NCI-H748 treated with DMSO at 0.1 percent for 48 hours (cell line): ENCODE measurements at regions not wholly inside any gene's neighbourhood (a gene's known extent, or its start where the extent isn't known, plus 50 kb on each side); places are given as distances from the start of the nearest gene placed in this dataset.
"Not testable (repeated sequence)": the region's sequence is repeated elsewhere in the genome, so short reads cannot be mapped to it uniquely, and the experiment has no call there.

ENCODE experiments used
- DNase-seq: peaks from one replicate; lab custom pipeline; 2025; lab: John Stamatoyannopoulos, UW

DNA sequence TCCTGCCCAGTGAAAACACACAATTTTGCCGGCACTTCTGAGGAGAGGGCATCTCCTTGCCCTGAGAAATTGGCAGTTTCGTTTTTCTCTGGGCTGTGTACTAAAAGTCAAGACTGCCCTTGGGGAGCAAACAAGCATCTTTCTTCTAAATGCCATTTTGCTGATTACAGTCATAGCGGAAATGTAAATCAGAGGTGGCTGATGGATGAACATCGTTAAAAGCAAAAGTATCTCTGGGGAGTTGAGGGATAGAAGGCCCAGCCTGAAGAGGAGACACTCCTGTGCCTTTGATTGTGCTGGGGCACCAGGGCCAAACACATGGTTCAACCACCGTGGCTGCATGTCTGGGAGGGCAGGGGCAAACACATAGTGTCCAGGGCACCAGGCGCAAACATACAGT is 49.8 kb downstream of the ABCC12 start:
- DNase-seq, result no peak

DNA sequence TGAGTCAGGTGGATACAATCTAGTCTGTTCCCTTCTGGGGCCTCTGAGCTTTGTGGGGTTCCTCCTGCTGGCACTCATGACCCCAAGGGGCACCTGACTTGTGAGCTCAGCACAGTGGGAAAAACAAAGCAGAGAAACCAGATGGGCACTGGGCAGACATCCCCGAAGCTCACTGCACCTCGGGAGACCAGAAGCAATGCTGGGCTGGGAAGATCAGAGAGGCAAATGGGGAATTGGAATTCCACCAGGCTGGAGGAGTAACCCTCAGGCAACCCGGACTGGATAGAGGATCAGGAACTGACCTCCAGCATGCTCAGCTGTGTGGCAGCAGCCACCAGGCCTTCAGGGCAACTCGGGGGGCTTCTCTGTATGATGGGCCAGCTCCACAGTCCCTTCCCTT is 50.3 kb downstream of the ABCC12 start:
- no peak for DNase-seq

DNA sequence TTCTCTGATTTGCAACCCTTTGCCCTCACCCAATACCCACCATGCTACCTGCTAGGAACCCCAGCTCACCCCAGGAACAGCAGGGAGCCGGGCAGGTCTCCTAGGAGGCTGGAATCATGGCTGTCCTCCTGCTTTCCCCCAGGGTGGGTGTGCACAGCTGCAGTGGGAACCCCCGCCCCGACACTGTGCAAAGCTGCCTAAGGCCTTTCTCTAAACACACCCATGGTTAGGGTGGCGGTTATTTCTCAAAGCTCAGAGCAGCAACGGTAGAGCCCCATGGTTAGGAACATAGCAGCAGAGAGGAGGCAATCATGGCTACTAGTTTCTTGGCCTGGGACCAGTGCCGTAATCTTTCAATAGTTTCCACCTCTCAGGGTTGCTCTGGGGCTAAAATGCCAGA is 52.2 kb downstream of the ABCC12 start:
- DNase-seq, result no peak

DNA sequence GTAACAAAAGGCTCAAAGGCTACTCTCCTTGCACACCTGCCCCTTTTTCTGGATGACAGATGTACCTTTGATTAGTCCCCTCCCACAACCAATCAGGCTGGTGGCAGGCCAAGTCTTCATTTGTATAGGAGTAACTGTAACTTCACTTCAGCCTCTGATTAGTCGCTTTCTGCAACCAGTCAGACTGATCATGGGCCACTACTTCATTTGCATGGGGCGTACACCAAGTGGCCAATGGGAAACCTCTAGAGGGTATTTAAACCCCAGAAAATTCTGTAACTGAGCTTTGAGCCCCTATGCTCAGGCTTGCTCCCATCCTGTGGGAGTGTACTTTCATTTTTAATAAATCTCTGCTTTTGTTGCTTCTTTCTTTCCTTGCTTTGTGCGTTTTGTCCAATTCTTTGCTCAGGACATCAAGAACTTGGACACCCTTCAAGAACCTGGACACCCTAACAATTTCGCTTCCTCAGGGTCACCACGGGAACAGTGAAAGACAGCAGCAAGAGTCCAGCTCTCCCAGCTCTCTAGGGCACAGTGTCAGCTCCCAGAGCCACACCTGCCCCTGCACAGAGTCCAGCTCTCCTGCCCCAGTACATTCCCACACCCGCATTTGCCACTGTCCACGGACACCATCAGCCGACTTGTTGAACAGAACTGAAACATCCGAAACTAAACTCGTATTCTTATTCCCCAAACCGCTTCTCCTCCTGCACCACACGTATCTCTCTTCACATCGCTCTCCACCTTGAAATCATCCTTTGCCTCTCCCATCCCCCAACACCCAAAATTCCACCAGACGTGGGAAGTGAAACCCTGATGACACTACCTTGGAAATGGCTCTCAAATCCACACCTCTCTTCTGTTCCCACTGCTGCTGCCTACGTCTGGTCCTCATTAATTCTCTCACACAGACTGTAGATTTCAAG is 53.4 kb downstream of the ABCC12 start:
- peak; percentile 3 for DNase-seq

DNA sequence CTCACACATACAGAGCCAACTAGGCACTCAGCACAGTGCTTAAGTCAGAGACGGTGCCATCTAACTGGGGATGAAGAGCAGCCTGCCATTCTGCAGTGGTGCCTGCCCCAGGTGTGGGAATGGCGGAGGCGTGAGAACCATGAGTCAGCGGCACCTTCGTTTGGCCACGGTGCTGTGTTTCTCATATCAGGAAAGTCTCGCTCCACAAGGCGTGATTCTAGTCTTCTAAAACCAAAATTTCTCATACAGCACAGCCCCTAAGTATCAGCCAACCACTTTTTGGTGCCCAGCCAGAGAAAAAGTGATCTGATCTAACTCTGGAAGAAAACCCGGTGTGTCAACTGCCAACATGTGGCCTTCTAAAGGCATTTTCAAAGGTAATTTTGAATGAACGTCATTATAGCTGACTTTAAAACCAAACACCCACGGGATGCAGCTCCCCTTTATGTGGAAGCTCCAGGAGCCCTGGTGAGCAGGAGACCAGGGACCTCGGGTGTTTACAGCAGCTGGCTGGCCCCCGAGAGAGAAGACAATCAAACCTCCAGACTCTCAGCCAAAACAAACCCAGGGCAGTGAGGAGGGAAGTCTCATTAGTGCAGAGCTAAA is 54.6 kb downstream of the ABCC12 start:
- no peak for DNase-seq

DNA sequence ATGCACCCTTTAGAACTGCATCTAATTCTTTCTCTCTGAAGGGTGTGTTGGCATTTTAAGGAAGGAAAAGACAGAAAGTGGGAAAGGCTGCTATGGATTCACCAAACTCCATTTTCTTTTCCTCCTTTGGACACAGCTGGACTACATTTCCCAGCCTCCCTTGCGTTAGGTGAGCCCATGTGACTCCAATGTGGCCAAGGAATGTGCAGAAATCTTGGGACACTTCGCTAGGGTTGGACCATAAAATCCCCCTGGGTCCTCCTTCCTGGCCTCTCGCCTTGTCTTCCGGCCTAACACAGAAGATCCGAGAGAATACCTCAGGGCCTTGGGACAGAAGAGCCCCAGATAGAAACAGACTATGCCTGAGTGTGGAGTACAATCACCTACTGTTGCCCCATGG is 56.3 kb downstream of the ABCC12 start:
- no peak for DNase-seq

DNA sequence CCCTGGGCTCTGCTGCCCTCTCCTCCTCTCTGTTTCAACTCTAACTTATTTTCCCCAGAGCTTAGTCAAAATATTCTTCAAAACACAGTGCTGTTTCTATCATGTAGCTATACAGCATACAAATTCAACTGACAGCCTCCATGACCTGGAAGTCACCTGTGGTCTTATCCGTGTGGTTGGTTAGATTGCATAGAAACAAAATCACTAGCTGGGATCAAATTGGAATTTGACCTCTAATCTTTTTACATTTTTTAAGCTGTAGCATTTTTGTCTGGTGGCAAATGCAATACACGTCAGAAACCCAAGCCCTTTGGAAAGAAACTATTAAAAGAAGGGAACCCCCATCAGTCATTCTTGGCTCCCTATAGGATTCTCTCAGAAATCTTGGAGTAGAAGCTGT is 57.3 kb downstream of the ABCC12 start:
- DNase-seq, result no peak

DNA sequence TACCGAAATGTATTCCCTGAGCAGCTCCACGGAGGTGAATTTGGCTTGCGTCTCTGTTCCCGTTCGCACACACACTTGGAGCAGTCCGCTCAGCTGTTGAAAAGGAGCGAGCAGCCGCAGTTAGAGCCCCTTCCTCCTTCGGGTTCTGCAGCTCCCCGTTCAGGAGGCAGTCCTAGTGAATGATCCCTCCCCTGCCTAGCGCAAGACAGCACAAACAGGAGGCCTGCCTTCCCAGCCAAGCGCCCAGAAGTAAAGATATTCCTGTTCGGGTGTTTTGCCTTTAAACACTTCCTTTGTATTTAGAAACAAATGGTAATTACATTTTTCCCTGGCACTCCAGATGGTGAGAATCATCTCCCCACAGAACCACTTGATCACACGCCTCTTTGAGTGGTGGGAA is 64.7 kb downstream of the ABCC12 start:
- DNase-seq, result no peak

DNA sequence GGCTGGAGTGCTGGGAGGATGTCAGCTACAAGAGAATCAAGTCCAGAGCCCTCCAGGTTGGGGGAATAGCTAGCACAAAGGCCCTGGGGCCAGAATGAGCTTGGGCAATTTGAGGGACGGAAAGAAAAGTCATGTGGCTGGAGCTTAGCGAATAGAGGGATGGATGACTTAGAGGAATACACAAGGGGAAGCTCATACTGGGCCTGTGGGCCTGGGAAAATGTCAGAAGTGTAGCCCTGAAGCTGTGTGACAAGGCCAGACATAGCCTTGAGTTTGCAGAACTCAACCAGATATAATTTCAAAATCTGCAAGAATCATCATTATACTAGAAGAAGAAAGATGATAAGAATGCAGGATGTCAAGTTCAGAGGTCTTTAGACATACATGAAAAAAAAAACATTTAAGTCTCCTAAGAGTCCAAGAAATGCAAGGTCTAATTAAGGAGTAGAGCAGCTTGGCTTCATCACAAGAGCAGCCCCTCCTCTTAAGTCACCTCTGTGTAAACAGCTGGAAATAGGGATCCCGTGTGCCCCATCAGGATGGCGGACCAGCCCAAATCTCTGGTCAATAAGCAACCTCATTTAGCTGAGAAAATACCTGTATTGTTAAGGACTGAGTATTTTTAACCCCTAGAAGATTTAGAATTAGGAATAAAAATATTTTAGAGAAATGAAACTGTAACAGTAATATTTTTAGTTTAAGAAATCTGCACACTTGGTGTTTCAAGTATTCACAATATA is 66.6 kb downstream of the ABCC12 start:
- no peak for DNase-seq

DNA sequence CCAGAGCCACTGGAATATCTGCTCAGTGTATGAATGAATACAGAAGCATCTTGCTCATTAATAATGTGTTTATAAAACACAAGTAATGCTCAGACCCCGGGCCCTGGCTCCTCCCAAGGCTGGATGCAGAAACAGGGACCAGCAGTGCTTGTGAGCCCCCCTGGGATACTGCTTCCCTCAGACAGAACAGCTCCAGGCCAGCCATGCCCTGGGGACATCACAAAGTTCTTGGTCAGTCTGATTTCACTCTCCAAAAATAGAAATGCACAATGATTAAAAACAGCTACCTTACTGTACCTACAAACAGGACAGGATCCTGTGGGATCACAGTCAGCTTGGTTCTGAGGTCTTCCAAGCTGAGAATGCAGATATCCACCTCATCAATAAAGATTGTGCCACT is 68.2 kb downstream of the ABCC12 start:
- no peak for DNase-seq

DNA sequence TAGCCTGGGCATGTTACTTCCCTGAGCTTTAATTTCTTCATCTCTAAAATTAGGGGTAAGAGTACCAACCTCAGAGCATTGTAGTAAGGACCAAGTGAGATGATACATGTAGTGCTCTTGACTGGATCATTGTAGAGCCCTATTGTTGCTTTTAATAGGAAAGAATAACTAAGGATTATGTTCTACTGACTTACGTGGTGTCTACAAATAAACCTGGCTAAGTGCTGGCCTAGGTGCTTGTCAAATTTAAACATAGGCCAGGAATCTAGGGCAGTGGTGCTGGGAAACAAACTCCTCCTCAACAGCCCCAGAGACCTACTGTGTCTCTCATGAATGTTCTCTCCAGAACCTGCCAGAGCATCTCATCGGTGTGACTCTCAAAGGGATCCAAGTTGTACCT is 69.4 kb downstream of the ABCC12 start:
- DNase-seq, result no peak

DNA sequence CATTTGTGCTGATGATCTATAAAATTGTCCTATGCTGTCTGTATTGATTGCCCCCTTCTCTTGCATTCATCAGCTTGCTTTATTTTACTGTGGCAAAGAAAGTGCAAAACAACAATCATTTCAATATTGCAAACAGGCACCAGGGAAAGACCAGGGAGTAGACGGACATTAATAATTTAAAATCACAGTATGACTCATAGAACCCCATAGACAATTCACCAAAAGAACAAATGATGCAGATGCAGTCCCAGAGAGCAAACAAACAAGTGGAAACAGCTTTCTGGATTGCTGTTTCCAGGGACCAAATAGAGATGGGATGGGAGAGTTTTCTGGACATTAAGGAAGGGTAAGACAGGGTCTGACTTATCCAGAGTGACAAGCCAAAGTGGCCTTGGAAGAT is 70.1 kb downstream of the ABCC12 start:
- no peak for DNase-seq

DNA sequence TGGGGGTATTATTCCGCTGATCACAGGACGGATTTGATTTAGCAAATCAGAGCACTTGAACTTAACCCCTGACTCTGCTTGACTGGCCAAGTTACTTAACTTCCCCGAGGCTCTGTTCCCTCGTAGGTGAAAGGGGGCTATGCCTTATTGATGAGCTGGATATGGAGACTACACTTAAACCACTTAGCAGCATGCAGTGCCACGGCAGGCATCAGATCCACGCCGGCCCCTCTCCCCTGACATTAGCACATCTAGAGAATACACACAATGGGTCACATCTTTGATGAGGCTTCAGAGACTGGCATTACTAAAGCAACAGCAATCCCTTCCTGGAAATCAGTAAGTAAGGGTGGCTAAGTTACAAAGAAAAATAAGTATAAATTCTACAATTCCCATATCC is 71.0 kb downstream of the ABCC12 start:
- DNase-seq, result no peak

DNA sequence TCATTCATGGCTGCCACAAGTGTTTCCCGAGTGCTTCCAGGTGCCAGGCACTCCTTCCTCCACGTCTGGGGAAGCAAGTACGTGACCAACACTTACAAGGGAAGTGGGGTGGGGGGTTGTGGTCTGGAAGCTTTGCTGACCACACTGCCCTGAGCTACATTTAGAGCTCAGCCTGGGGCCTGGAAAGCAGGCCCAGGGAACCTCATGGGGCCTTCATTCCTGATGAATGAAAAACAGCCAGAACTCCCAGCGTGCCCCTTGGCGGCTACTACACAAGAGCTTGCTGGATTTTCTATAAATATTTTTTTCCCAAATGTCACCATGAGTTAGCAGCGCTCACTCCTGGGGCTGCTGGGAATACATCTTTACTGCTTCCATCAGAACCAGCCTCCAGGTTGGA is 73.3 kb downstream of the ABCC12 start:
- no peak for DNase-seq

DNA sequence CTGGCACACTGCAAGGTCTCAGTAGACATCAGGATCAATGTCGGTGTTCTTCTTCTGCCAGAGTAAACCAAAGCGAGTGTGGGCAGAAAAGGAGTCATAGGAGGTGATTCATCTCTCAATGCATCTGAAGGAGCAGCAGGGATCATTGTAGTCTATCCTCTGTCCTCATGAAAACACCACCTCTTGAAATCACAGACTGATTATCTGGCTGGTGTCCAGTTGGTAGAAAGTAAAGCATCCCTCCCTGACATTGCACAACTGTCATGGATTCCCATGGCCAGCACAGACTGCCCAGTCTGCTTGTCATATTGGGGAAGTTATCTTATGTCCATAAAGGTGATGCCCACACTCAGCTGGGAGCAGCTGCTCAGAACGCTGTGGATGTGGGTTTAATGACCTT is 74.1 kb downstream of the ABCC12 start:
- no peak for DNase-seq

DNA sequence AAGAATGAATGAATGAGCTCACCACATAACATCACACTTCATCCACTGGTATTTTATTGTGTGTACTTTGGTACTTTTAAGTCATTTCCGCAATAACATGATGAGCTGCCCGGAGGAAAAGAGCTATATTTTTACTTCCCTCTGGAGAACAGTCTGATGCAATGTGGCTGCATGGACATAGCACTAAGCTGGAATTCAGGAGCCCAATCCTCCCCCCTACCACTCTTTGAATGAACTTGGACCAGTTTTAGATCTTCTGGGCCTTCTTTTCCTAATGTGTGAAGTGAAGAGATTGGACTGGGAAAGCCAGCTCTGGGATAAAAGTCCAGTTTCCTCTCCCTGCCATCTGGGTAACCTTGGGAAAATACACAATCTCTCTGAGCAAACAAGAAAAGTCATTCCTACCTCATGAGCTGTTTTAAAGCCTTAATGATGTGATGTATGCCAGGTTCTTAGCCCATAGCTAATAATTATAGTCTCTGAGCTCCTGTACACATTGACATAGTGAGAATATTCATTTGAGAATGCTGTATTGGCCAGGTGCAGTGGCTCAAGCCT is 79.3 kb downstream of the ABCC12 start:
- DNase-seq, result no peak

DNA sequence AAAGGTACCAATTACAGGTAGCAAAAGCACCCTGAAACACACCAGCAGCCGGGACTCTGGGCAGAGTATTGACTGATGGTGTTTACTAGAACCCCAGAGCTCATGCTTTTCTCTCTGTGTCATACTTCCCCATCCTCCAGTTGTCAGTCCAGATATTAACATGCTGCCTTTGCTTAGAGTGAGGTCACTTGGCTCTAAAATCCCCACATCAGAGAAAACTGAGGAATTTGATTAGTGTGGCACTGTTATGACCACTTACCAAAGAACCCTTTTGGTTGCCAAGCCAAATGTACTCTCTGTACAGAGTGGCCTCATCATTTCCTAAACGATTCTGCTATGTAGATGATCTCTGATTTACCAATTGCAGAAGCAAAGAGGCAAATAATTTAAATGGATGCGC is 80.4 kb downstream of the ABCC12 start:
- DNase-seq, result no peak

DNA sequence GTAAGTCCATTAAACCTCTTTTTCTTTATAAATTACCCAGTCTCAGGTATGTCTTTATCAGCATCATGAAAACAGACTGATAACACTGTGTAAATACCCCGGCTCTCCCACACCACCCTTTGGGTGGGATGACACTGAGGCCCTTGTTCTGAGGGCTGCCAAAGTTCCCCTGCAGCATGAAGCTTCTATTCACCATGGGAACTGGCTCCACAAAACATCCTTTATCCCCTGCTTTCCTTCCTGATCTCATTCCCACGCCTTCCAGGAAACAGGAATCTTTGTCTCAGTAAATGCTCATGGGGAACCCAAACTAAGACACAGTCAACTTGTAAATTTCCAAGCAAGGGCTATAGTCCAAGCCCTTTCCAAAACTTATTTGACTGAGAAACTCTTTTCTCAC is 88.4 kb downstream of the ABCC12 start:
- DNase-seq, result no peak

DNA sequence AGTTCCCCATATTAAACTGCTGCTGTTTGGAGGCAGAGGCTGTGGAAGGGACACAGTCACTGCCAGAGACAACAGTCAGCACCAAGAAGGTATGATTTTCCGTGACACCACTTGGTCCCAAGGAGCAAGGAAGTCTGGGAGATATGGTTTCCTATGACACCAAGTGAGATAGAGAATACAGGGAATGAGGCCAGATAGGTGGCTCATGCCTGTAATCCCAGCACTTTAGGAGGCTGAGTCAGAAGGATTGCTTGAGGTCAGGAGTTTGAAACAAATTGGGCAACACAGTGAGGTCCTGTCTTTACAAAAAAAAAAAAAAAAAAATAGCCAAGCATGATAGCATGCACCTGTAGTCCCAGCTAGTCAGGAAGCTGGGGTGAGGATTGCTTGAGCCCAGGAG is 90.8 kb downstream of the ABCC12 start:
- no peak for DNase-seq

DNA sequence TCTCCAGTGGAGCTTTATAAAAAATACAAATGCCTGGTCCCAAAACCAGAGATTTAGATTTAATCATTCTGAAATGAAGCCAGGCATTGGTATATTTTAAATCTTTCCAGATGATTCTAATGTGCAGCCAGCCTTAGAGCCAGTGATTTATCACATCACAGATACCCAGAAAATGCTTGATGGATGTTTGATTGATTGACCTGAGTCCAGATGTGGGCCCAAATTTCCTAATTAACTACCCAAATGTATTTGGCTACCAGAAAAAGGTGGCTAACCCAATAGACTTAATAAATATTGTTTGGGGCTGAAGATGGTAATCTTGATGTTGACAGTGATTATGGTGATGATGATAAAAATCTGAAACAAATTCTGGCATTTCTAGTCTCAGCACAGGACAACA is 93.1 kb downstream of the ABCC12 start:
- no peak for DNase-seq

DNA sequence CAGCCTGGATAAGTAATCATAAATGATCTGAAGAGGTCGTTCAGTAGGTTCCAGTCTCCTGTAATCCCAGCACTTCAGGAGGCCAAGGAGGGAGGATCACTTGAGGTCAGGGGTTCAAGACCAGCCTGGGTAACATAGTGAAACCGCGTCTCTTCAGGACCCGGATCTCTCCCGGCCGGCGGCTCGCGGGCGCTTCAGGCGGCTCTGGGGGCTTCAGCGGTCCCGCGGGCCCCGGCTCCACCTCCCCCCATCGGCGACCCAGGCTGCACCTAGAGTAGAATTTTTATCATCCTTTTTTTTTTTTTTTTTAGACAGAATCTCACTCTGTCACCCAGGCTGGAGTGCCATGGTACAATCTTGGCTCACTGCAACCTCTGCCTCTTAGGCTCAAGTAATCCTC is 95.9 kb downstream of the ABCC12 start:
- no peak for DNase-seq

DNA sequence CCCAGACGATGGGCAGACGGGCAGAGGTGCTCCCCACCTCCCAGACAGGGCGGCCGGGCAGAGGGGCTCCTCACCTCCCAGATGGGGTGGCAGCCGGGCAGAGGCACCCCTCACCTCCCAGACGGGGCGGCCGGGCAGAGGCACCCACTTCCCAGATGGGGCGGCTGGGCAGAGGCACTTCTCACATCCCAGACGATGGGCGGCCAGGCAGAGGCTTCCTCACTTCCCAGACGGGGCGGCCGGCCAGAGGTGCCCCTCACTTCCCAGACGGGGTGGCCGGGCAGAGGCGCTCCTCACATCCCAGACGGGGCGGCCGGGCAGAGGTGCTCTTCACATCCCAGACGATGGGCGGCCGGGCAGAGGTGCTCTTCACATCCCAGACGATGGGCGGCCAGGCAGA is 96.6 kb downstream of the ABCC12 start:
- not testable (repeated sequence) for DNase-seq

DNA sequence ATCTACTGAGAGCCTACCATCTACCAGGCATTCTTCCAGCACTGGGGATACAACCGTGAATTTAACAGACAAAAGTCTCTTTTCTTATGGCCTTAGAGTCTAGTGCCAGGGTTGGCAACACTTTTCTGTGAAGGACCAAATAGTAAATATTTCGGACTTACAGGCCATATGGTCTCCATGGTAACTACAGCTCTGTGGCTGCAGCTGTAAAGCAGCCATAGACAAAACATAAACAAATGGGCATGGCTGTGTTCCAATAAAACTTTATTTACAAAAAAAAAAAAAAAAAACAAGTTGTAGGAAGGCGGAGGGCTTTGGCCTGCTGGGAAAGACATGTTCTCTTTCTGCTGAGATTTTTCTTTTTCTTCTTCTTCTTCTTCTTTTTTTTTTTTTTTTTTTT is 98.7 kb downstream of the ABCC12 start:
- DNase-seq, result no peak
